NB4 (cell line): ENCODE measurements at regions not wholly inside any gene's neighbourhood (a gene's known extent, or its start where the extent isn't known, plus 50 kb on each side); places are given as distances from the start of the nearest gene placed in this dataset.

Experiments
- POLR2A ChIP-seq: IDR thresholded peaks from 2 replicates; pipeline ENCODE4 v1.6.1; 2011; ENCODE audit warnings: mild to moderate bottlenecking; ENCODE audit not compliant: insufficient read length; ENCODE audit errors: extremely low read depth
- TF ChIP-seq, protein P1 (sequence below): IDR thresholded peaks from one replicate; pipeline ENCODE4 v1.5.1; 2012; ENCODE audit warnings: low read depth, low read length
- TF ChIP-seq, protein P2 (sequence below): IDR thresholded peaks from 2 replicates; pipeline ENCODE4 v1.6.1; 2011; ENCODE audit warnings: low read depth, low read length

DNA sequence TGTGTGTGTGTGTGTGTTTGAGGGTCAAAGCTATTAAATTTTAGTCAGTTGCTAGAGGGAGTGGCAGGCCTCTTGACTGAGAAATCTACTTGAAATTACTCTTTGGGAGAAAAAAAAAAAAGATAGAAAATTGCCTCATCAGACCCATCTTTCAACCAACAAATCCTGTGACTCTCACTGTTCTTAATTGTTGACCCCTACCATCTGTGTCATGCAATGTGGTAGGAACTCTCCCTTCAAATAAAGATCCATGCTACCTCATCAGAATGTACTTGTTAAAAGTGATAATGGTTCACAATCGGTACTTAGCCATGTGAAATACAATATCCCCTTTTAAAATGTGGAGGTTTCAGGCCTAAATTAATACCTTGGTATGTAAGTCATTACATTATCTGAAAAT lies 670.8 kb upstream of the FANCL start:
- TF ChIP-seq, protein P1, sequence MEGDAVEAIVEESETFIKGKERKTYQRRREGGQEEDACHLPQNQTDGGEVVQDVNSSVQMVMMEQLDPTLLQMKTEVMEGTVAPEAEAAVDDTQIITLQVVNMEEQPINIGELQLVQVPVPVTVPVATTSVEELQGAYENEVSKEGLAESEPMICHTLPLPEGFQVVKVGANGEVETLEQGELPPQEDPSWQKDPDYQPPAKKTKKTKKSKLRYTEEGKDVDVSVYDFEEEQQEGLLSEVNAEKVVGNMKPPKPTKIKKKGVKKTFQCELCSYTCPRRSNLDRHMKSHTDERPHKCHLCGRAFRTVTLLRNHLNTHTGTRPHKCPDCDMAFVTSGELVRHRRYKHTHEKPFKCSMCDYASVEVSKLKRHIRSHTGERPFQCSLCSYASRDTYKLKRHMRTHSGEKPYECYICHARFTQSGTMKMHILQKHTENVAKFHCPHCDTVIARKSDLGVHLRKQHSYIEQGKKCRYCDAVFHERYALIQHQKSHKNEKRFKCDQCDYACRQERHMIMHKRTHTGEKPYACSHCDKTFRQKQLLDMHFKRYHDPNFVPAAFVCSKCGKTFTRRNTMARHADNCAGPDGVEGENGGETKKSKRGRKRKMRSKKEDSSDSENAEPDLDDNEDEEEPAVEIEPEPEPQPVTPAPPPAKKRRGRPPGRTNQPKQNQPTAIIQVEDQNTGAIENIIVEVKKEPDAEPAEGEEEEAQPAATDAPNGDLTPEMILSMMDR, result no peak
- no peak for TF ChIP-seq POLR2A
- TF ChIP-seq, protein P2, sequence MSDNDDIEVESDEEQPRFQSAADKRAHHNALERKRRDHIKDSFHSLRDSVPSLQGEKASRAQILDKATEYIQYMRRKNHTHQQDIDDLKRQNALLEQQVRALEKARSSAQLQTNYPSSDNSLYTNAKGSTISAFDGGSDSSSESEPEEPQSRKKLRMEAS, result no peak
